HepG2 (cell line): ENCODE measurements at regions not wholly inside any gene's neighbourhood (a gene's known extent, or its start where the extent isn't known, plus 50 kb on each side); places are given as distances from the start of the nearest gene placed in this dataset.

ENCODE experiments used
- ATAC-seq: fragments of 200-7000 bp; cut with Tn5 transposase; 3 replicates; pipeline ENCODE4 v1.9.1; 2020; ENCODE audit warnings: mild to moderate bottlenecking, moderate library complexity
- BruUV-seq: library from RNA; stranded (reverse); fragments of 400-500 nt; replicated peaks from 2 replicates; lab custom pipeline; 2021; lab: Mats Ljungman, UMichigan
- CTCF ChIA-PET: fragments of 300-600 bp; formaldehyde crosslinking; extraction: SDS; loops from one replicate; lab custom pipeline; 2021; ENCODE audit warnings: low total read pairs, inconsistent platforms, low intra/inter-chr PET ratio; lab: Yijun Ruan, JAX
- POLR2A ChIA-PET: fragments of 350-600 bp; sonication (Branson Sonifier 250); formaldehyde crosslinking; loops from one replicate; lab custom pipeline; 2020; ENCODE audit warnings: antibody characterized with exemption, inconsistent platforms; lab: Yijun Ruan, JAX
- DNase-seq: peaks from one replicate; pipeline ENCODE4 v3.0.0-alpha.2; 2015; ENCODE audit warnings: low spot score
- FAIRE-seq: peaks from 3 replicates; lab custom pipeline; 2011; peaks lifted over from hg19 to GRCh38; lab: Jason Lieb, UNC
- H2AFZ ChIP-seq: one replicate; pipeline ENCODE4 v1.6.1; 2011; ENCODE audit warnings: low read length, inconsistent platforms
- H3K27ac ChIP-seq: fragments of 300-600 bp; 3 replicates; pipeline ENCODE4 v1.8.0; 2011; ENCODE audit warnings: mixed run types, mild to moderate bottlenecking, mixed read lengths, low read length, inconsistent platforms; ENCODE audit not compliant: insufficient read depth; ENCODE audit errors: extremely low read length
- H3K27me3 ChIP-seq, 2 experiments: fragments of 200-600 bp in 1 of 2; 2 replicates in 1 of 2; 3 replicates in 1 of 2; pipeline versions ENCODE4 v1.6.0 to v1.8.0; 2011; ENCODE audit warnings: low read length in 2 of 2, mild to moderate bottlenecking in 2 of 2, moderate library complexity in 2 of 2, inconsistent platforms in 1 of 2; ENCODE audit not compliant: insufficient read depth in 2 of 2, control insufficient read depth in 1 of 2
- H3K36me3 ChIP-seq, 2 experiments: fragments of 200-600 bp in 1 of 2; replicated peaks in 1 of 2; 2 replicates in 1 of 2; 3 replicates in 1 of 2; pipeline versions ENCODE4 v1.5.1 to v1.8.0; 2011; ENCODE audit warnings: low read length in 2 of 2, inconsistent platforms in 1 of 2; ENCODE audit not compliant: insufficient read depth in 2 of 2, control insufficient read depth in 1 of 2
- H3K4me1 ChIP-seq: 2 replicates; pipeline ENCODE4 v1.5.1; 2012; ENCODE audit warnings: low read length, inconsistent platforms; ENCODE audit not compliant: insufficient read depth
- H3K4me2 ChIP-seq: 2 replicates; pipeline ENCODE4 v1.6.0; 2011; ENCODE audit warnings: low read depth, low read length, inconsistent platforms
- H3K4me3 ChIP-seq, 3 experiments: fragments of 200-600 bp in 1 of 3; sonication (generic), shearing (Covaris generic) in 1 of 3; replicated peaks in 1 of 3; 2 replicates each; pipeline ENCODE4 v1.5.1; 2011 to 2016; ENCODE audit warnings: low read length in 3 of 3, inconsistent platforms in 2 of 3, low read depth in 2 of 3, mild to moderate bottlenecking in 2 of 3, control low read depth in 1 of 3, mixed read lengths in 1 of 3; ENCODE audit not compliant: insufficient read depth in 1 of 3
- H3K79me2 ChIP-seq: one replicate; pipeline ENCODE4 v1.6.1; 2011; ENCODE audit warnings: low read length, inconsistent platforms; ENCODE audit not compliant: insufficient read depth
- H3K9ac ChIP-seq: 2 replicates; pipeline ENCODE4 v1.6.0; 2011; ENCODE audit warnings: mild to moderate bottlenecking, low read depth, low read length, inconsistent platforms; ENCODE audit not compliant: insufficient read depth
- H3K9me3 ChIP-seq: 2 replicates; pipeline ENCODE4 v1.5.1; 2012; ENCODE audit warnings: mild to moderate bottlenecking, low read length
- H4K20me1 ChIP-seq: 2 replicates; pipeline ENCODE4 v1.6.0; 2011; ENCODE audit warnings: inconsistent platforms, mild to moderate bottlenecking, low read length, moderate library complexity; ENCODE audit not compliant: insufficient read depth
- ARID2 ChIP-seq: sonication (generic); formaldehyde crosslinking; IDR thresholded peaks from 2 replicates; pipeline ENCODE4 v1.8.1; 2022; ENCODE audit warnings: mild to moderate bottlenecking, missing genetic modification reagents, borderline replicate concordance
- ELF1 ChIP-seq: sonication (generic); formaldehyde crosslinking; IDR thresholded peaks from 2 replicates; pipeline ENCODE4 v1.4.0; 2020; ENCODE audit warnings: missing genetic modification reagents
- FOXO4 ChIP-seq: sonication (generic); formaldehyde crosslinking; conservative IDR thresholded peaks from 2 replicates; pipeline ENCODE4 v1.8.1; 2023; ENCODE audit warnings: missing genetic modification reagents
- HDAC6 ChIP-seq: fragments of 200-600 bp; sonication (generic); IDR thresholded peaks from 2 replicates; pipeline ENCODE4 v1.7.0; 2017; ENCODE audit warnings: mild to moderate bottlenecking, antibody characterized with exemption, low read length, low read depth
- IRF1 ChIP-seq: sonication (generic); formaldehyde crosslinking; IDR thresholded peaks from 2 replicates; pipeline ENCODE4 v1.4.0; 2020; ENCODE audit warnings: low read depth, mild to moderate bottlenecking, missing genetic modification reagents
- RFX5 ChIP-seq: IDR thresholded peaks from 2 replicates; pipeline ENCODE4 v1.6.1; 2011; ENCODE audit warnings: low read depth, low read length, improper control_type of control experiment
- SPEN ChIP-seq: sonication (generic); formaldehyde crosslinking; IDR thresholded peaks from 2 replicates; pipeline ENCODE4 v1.5.1; 2020; ENCODE audit warnings: low read depth, mild to moderate bottlenecking, missing genetic modification reagents
- TRAFD1 ChIP-seq: sonication (generic); formaldehyde crosslinking; IDR thresholded peaks from 2 replicates; pipeline ENCODE4 v1.5.1; 2020; ENCODE audit warnings: missing genetic modification reagents, mild to moderate bottlenecking, borderline replicate concordance
- YY1 ChIP-seq: IDR thresholded peaks from 2 replicates; pipeline ENCODE4 v1.6.1; 2011; ENCODE audit warnings: low read length, low read depth, moderate library complexity, mild to moderate bottlenecking; ENCODE audit not compliant: insufficient read depth, insufficient replicate concordance
- ZFP91 ChIP-seq: sonication (generic); formaldehyde crosslinking; IDR thresholded peaks from 2 replicates; pipeline ENCODE4 v1.9.0; 2022; ENCODE audit warnings: missing genetic modification reagents, mild to moderate bottlenecking, borderline replicate concordance
- ZNF614 ChIP-seq: IDR thresholded peaks from 2 replicates; pipeline ENCODE4 v1.6.1; 2018; ENCODE audit warnings: missing biosample characterization, missing genetic modification reagents, inconsistent platforms, borderline replicate concordance
- ZSCAN25 ChIP-seq: sonication (generic); formaldehyde crosslinking; IDR thresholded peaks from 2 replicates; pipeline ENCODE4 v1.8.0; 2022; ENCODE audit warnings: mild to moderate bottlenecking, missing genetic modification reagents
- ZUFSP ChIP-seq: sonication (generic); formaldehyde crosslinking; IDR thresholded peaks from 2 replicates; pipeline ENCODE4 v1.9.0; 2021; ENCODE audit warnings: missing genetic modification reagents, mild to moderate bottlenecking, borderline replicate concordance
- WGBS: methylation state at CpG from one replicate; pipeline ENCODE4 v1.1.6; 2017; ENCODE audit warnings: low lambda C conversion rate; 5-methylcytosine and 5-hydroxymethylcytosine counted together
- in situ Hi-C: cut with HindIII; loops from 2 replicates; pipeline ENCODE4 v1.10.0; 2017; ENCODE audit warnings: low pct_unique_long_range_greater_than_20kb; ENCODE audit not compliant: extremely low pct_ligation_motif_present
- intact Hi-C: fragments of 100-400 bp; cut with micrococcal nuclease; formaldehyde crosslinking; loops from one replicate; pipeline ENCODE4 v1.10.0; 2022; ENCODE audit not compliant: unreplicated experiment
- TF ChIP-seq, protein P1 (sequence below): IDR thresholded peaks from 2 replicates; pipeline ENCODE4 v1.6.1; 2016

DNA sequence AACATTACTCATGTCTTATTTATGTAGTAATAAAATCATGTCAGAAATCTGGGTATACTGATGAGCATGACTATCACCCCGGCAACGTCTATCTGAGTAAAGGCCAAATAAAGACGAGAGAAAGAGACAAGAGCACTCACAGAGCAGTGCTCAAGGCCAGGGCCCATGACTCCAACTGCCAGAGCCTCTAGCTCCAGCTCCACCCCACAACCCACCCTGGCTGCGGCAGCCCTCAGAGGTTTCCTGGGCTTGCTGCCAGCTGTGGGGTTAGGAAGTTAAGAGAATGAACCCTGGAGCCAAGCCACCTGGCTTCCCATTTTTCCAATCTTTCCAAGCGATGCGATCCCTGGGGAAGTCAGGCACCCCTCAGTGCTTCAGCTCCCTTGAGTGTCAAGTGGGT is 92.0 kb upstream of the PAX1 start (continued):
- TF ChIP-seq HDAC6 (no peak), ZSCAN25 (CRISPR knock-in tag) (no peak), ZFP91 (CRISPR knock-in tag) (no peak), RFX5 (no peak), SPEN (CRISPR knock-in tag) (no peak), ELF1 (no peak), YY1 (no peak)
- TF ChIP-seq, all 625 proteins: peak for 0

DNA sequence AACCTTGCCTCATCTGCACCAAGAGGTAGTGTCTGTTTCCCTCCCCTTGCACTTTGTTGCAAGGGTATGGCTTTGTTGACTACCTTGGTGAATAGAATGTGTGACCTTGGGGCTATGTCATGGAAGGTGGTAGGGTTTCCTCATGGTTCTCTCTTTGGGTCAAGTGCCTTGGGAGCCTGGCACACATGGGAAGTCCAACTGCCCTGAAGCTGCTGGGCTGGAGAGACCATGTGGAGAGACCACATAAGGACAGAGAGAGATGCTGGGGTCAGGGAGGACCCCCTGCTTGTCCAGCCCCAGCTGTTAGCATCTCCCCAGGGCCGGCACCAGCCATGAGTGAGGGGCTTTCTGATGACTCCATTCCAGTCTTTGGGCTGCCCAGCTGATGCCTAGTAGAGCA is 95.5 kb upstream of the PAX1 start:
- DNase-seq (no peak), FAIRE-seq (no peak), ATAC-seq (no peak)
- CTCF ChIA-PET, result no interaction called here
- Histone ChIP-seq H3K4me1 (no peaks in the 10 kb centered on the region), H3K79me2 (no peaks in the 10 kb centered on the region), H2AFZ (no peak overlapping the region), H3K4me3 (no peak overlapping the region), H4K20me1 (no peaks in the 10 kb centered on the region), H3K9me3 (no peaks in the 10 kb centered on the region), H3K9ac (no peak overlapping the region), H3K27me3 (peaks cover 0 to 17% of the 10 kb centered on the region in 2 experiments; a peak in 4 of 5 replicates), H3K27ac (no peak overlapping the region), H3K4me2 (no peak overlapping the region), H3K36me3 (no peaks in the 10 kb centered on the region)
- TF ChIP-seq IRF1, result no peak
- TF ChIP-seq ZUFSP, result no peak
- TF ChIP-seq ZNF614, result no peak
- no peak for TF ChIP-seq FOXO4 (CRISPR knock-in tag)
- TF ChIP-seq, protein P1, sequence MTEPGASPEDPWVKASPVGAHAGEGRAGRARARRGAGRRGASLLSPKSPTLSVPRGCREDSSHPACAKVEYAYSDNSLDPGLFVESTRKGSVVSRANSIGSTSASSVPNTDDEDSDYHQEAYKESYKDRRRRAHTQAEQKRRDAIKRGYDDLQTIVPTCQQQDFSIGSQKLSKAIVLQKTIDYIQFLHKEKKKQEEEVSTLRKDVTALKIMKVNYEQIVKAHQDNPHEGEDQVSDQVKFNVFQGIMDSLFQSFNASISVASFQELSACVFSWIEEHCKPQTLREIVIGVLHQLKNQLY (CRISPR knock-in tag), result no peak
- no peak for TF ChIP-seq ARID2 (CRISPR knock-in tag)
- TF ChIP-seq TRAFD1 (CRISPR knock-in tag), result no peak
- no TSS peak for BruUV-seq
- in situ Hi-C loops (loop anchor here (10.0 kb wide), 1 partner anchor 775 kb away; no protein-coding TSS in a partner anchor), intact Hi-C loops (no loop called here)
- 0% methylated on average over 1 of the region's 1 CpG for WGBS
- POLR2A ChIA-PET, result no interaction called here
